HG02759 (cell line): ENCODE measurements at regions not wholly inside any gene's neighbourhood (a gene's known extent, or its start where the extent isn't known, plus 50 kb on each side); places are given as distances from the start of the nearest gene placed in this dataset.
"Not testable (repeated sequence)": the region's sequence is repeated elsewhere in the genome, so short reads cannot be mapped to it uniquely, and the experiment has no call there.

Experiments used
- ATAC-seq: cut with Tn5 transposase; IDR thresholded peaks from one replicate; pipeline ENCODE4 v1.9.1; 2021; ENCODE audit warnings: mild to moderate bottlenecking, moderate library complexity; ENCODE audit not compliant: unreplicated experiment

- not testable (repeated sequence) for ATAC-seq
Measured at GRCh38 chr5:116705121-116705519, 130.5 kb upstream of the SEMA6A start.

- no peak for ATAC-seq
Measured at GRCh38 chr5:116703941-116704340, 129.3 kb upstream of the SEMA6A start.

DNA sequence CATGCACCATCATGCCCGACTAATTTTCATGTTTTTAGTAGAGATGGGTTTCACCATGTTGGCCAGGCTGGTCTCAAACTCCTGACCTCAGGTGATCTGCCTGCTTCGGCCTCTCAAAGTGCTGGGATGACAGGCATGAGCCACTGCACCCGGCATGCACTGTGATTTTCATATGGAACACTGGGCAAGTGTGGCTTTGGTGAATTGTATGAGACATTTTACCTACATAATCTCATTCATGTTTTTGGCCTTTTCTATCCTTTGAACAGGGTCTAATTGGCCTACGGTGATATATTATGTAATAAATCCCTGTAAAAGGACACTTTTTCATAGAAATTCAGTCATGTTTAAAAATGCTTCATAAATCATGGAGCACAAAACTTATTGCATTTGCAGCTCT, 128.7 kb upstream of the SEMA6A start:
- no peak for ATAC-seq

GRCh38 chr5:116702776-116703175, 128.2 kb upstream of the SEMA6A start:
- peak; percentile 36 for ATAC-seq

GRCh38 chr5:116699332-116699731, 124.7 kb upstream of the SEMA6A start:
- no peak for ATAC-seq

DNA sequence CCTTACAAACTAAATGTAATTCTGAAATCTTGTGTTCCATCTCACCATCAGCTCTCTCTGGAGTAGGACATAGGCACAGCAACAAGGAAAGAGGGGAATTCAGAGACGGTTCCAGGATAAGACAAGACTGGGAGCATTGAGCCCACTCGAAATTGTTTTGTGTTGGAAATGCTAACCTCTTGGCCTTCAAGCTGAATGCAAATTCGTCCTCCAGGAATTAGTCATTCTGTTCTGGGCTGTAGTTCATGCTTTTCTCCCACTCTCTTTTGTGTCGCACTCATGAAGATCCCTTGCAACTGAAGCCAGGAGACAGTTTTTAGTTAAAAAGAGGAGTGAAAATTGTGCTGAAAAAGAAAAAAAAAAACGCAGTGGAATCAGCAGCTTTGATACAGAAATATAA, 121.7 kb upstream of the SEMA6A start:
- peak; percentile 93 for ATAC-seq

DNA sequence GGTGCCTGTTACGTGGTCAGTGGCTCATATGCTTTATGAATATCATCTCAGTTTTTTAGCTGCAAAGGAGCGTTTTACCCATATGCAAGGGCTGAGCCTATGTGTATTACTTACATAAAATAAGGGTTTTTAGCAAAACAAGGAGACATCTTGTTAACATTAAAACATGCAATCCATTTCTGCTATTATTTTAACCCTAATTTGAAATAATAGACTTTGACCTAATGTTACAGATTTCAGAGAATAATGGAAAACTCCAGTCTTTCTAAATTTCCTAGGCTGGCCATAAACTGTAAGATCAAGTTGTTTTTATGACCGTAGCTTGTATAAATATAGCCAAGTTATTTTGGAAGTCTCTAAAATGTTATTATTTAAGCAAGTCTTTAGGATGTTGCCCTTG, 121.1 kb upstream of the SEMA6A start:
- ATAC-seq: no peak

GRCh38 chr5:116686438-116686837, 111.8 kb upstream of the SEMA6A start:
- ATAC-seq: no peak

DNA sequence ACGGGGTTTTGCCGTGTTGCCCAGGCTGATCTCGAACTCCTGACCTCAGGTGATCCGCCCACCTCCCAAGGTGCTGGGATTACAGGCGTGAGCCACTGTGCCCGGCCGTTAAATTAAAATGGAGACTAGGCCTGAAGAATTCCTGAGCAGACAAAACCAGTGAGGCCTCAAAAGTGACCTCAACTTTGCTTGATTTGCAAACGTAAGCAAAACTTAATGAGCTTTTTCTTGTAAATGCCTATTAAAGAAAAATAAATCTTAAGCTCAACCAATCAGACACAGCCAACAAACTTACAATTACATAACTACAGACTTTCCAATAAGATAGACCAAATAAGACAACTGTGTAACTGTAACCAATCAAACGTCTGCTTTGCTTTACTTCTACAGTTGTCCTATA, 111.3 kb upstream of the SEMA6A start:
- ATAC-seq: no peak

DNA sequence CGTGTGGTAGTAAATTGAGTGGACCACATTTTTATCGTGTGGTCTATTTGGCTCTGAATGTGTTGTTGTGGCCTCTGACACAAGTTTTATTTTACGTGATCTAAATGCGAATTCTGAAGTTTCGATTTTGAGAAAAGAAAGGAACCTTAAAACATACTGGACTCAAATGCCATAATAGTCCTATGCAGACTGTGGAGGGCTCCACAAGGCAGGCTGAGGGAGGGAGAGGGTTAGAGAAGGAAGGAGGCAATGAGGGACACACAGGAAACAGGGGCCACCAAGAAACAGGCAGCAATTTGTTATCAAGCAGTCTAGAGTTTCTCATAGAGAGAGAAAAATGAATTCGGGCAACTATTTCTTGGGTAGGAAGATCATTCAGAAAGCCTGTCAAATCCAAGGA, 110.4 kb upstream of the SEMA6A start:
- ATAC-seq: no peak

- ATAC-seq: peak; percentile 96
Measured at GRCh38 chr5:116681334-116682013, 106.9 kb upstream of the SEMA6A start.

- ATAC-seq: no peak
Measured at GRCh38 chr5:116675626-116675910, 100.9 kb upstream of the SEMA6A start.

DNA sequence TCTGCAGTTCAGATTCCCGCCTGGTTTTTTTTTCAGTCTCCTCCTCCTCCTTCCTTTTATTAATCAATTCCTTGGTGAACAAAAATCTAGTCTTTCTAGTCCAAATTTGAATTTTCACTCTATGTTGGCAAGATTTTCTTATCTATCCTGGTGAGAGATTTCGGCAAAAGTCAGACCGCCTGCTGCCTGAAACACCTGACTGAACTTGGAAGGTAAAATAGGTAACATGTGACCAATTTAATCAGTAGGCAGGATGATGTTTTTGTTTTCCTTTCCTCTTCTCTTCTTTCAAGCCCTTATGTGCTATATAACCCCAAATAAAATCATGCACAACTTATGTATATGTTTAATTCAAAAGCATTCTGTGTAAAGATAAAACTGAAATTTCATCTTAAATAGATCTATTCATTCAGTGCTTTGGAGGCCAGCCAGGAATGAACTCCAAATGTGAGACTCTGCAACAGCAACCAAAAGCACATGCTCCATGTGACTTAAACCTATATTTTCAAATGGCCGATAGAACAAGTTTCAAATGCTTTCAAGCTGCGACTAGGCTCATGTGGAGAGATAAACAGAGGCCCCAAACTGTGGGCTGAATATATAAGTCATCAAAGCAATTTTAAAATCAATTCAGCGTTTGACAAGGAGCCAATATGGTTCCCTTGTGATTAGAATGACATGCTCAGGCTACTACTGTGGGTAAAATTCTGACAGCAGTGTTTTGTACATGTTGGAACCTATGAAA, 100.4 kb upstream of the SEMA6A start:
- no peak for ATAC-seq

DNA sequence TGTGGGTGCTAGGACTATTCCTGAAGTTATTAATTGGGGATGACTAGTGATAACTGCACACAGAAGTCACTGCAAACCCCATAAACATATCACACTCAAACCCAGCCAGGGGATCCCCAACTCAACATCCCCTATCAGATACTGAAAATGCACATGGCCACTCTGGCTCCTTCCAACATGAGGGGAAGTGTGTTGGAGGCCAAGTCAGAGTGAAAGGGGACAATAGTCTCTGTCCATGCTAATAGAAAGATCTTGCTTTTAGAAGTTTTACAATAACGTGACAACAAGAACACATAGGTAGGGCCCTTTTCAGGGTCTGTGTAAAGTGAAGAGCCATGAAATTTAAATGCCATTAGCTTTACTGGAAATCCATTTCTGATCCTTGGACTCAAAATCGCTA, 98.8 kb upstream of the SEMA6A start:
- ATAC-seq: peak; percentile 24

DNA sequence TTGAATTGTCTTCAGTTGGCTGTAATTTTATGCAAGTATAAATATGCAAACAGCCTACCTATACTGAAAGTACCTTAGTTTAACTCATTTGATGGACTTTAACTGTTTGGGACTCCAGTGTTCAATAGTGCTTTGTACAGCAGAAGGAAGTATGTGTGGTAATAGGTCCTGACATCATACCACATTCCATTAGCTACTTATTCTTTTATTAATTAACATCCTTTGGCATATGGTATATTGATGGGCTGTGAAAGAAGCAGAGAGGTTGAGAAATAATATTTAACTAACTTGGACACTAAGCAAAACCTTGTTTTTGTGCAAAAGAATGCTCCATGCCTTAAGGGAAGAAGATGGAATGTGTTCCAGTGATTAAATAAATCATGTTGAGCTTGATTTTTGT, 97.6 kb upstream of the SEMA6A start:
- no peak for ATAC-seq

DNA sequence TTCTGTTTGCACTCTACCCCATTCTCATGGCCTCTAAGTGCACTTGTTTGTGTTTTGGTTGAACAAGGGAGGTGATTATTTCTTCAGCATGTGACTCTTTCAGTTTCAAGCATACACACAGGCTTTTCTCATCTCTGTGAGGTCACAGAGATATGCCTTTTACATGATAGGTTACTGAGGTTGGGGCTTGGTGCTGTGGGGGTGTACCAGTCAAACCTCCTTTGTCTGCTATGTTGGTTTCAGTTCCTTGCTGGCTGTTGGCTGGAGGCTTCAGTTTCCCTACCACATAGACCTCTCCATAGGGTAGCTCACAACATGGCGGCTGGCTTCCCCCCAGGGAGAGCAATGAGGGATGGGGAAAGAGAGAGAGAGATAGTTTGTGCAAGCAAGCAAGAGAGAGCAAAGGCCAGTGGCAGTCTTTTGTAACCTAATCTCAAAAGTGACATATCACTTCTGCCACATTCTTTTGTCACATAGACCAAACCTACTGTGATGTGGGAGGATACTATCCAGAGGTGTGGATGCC, 96.7 kb upstream of the SEMA6A start:
- ATAC-seq: peak; percentile 97

DNA sequence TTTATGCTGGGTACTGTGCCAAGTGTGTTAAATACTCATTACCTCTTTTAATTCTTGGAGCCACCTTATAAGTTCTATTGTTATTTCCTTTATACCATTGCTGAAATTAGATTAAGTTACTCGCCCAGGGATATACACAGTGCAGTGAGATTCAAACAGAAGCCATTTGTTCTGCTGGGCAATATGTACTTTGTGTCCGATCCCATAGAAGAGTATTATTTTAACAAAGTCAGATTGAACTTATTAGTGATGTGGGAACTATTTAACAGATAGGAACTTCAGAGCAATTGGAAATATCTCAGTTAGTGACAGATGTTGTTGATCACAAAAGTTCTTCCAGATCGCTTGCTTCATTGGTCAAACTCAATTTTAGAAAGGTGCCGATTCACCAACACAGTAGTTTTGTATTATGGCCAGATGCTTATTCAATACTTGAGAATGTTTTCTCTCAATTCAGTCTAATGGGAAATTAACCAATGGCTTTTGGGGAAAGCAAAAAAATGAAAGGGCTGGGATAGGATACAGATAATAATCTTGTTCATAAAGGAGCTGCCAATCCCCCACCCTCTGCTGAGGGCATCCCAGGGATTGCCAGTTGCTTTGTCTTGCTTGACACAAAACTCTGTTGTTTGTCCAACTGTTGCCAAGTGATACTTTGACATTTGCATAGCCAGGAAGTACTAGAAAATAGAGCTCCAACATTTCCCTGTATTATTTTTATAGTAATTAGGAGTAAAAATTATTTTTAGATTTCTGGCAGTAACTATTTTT, 94.8 kb upstream of the SEMA6A start:
- no peak for ATAC-seq

GRCh38 chr5:116668390-116668789, 93.8 kb upstream of the SEMA6A start:
- ATAC-seq: no peak

GRCh38 chr5:116666901-116667300, 92.3 kb upstream of the SEMA6A start:
- ATAC-seq: no peak

GRCh38 chr5:116664988-116665387, 90.4 kb upstream of the SEMA6A start:
- no peak for ATAC-seq

DNA sequence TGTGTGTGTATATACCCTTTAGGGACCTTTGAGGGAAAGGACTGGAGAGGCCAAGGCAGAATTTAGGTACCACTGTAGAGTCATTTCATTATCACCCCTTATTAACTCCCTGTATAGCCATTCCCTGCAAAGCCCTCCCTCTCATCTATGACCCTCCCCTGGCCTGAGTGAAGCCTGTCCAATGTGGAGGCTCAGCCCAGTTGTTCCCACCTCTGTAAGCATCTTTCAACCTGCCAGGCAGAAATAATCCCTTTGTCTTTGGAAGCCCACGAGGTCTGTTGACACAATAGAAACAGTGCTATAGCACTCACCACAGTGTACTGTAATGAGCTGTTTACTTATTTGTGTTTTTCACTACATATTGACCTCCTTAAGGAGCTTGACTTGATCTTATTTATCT, 88.5 kb upstream of the SEMA6A start:
- no peak for ATAC-seq

- ATAC-seq: no peak
Measured at GRCh38 chr5:116661419-116661818, 86.8 kb upstream of the SEMA6A start.
